H9 (cell line): ENCODE measurements at regions not wholly inside any gene's neighbourhood (a gene's known extent, or its start where the extent isn't known, plus 50 kb on each side); places are given as distances from the start of the nearest gene placed in this dataset.

ENCODE experiments used
- DNase-seq: peaks from one replicate; pipeline ENCODE4 v3.0.0-alpha.2; 2017
- H2AFZ ChIP-seq: one replicate; pipeline ENCODE4 v1.6.1; 2013; ENCODE audit warnings: mild to moderate bottlenecking, low read length, control low read depth, moderate library complexity
- H2AK5ac ChIP-seq: 2 replicates; pipeline ENCODE4 v1.6.1; 2013; ENCODE audit warnings: low read length, control low read depth, mixed read lengths; ENCODE audit not compliant: insufficient read length
- H2BK120ac ChIP-seq: one replicate; pipeline ENCODE4 v1.6.1; 2013; ENCODE audit warnings: low read depth, mild to moderate bottlenecking, low read length, control low read depth, inconsistent platforms; ENCODE audit not compliant: poor library complexity, severe bottlenecking
- H2BK12ac ChIP-seq: 2 replicates; pipeline ENCODE4 v1.6.1; 2013; ENCODE audit warnings: low read length, control low read depth, mixed read lengths, low read depth; ENCODE audit not compliant: insufficient read length
- H2BK15ac ChIP-seq: 2 replicates; pipeline ENCODE4 v1.6.1; 2013; ENCODE audit warnings: low read depth, low read length, control low read depth
- H2BK20ac ChIP-seq: one replicate; pipeline ENCODE4 v1.6.1; 2013; ENCODE audit warnings: low read depth, mild to moderate bottlenecking, low read length, control low read depth, inconsistent platforms; ENCODE audit not compliant: poor library complexity, severe bottlenecking
- H2BK5ac ChIP-seq: 2 replicates; pipeline ENCODE4 v1.6.1; 2013; ENCODE audit warnings: low read length, control low read depth, mixed read lengths; ENCODE audit not compliant: insufficient read length
- H3K14ac ChIP-seq: 2 replicates; pipeline ENCODE4 v1.6.1; 2013; ENCODE audit warnings: low read length, control low read depth; ENCODE audit not compliant: insufficient read depth
- H3K18ac ChIP-seq: 2 replicates; pipeline ENCODE4 v1.6.1; 2013; ENCODE audit warnings: low read depth, mild to moderate bottlenecking, mixed read lengths, low read length, control low read depth; ENCODE audit not compliant: insufficient read length
- H3K23ac ChIP-seq: 2 replicates; pipeline ENCODE4 v1.6.1; 2013; ENCODE audit warnings: low read length, control low read depth, mixed read lengths, low read depth; ENCODE audit not compliant: insufficient read length
- H3K23me2 ChIP-seq: 2 replicates; pipeline ENCODE4 v1.6.1; 2013; ENCODE audit warnings: low read depth, mild to moderate bottlenecking, mixed read lengths, low read length, control low read depth; ENCODE audit not compliant: insufficient read length, poor library complexity, severe bottlenecking
- H3K27ac ChIP-seq: 2 replicates; pipeline ENCODE4 v1.5.1; 2013; ENCODE audit warnings: low read length, control low read depth, mixed read lengths, low read depth; ENCODE audit not compliant: insufficient read length
- H3K27me3 ChIP-seq: 2 replicates; pipeline ENCODE4 v1.6.1; 2013; ENCODE audit warnings: low read length, control low read depth, inconsistent platforms; ENCODE audit not compliant: insufficient read depth
- H3K4ac ChIP-seq: 2 replicates; pipeline ENCODE4 v1.6.1; 2013; ENCODE audit warnings: low read depth, mild to moderate bottlenecking, control low read depth, inconsistent platforms, low read length, moderate library complexity
- H3K4me1 ChIP-seq: 2 replicates; pipeline ENCODE4 v1.6.1; 2013; ENCODE audit warnings: low read length, control low read depth, inconsistent platforms; ENCODE audit not compliant: insufficient read depth
- H3K4me2 ChIP-seq: 2 replicates; pipeline ENCODE4 v1.6.1; 2013; ENCODE audit warnings: low read length, control low read depth, mixed read lengths; ENCODE audit not compliant: insufficient read length, insufficient read depth
- H3K56ac ChIP-seq: 2 replicates; pipeline ENCODE4 v1.6.1; 2013; ENCODE audit warnings: low read depth, mild to moderate bottlenecking, mixed read lengths, low read length, control low read depth; ENCODE audit not compliant: insufficient read length
- H3K79me1 ChIP-seq: 2 replicates; pipeline ENCODE4 v1.6.1; 2013; ENCODE audit warnings: low read depth, mild to moderate bottlenecking, moderate library complexity, low read length, control low read depth, inconsistent platforms; ENCODE audit not compliant: insufficient read depth, poor library complexity, severe bottlenecking
- H3K79me2 ChIP-seq: 2 replicates; pipeline ENCODE4 v1.6.1; 2013; ENCODE audit warnings: low read length, control low read depth, inconsistent platforms; ENCODE audit not compliant: insufficient read depth
- H3K9ac ChIP-seq: 2 replicates; pipeline ENCODE4 v1.6.1; 2013; ENCODE audit warnings: low read length, control low read depth, mixed read lengths; ENCODE audit not compliant: insufficient read length; ENCODE audit errors: extremely low read depth
- H3K9me3 ChIP-seq: one replicate; pipeline ENCODE4 v1.6.1; 2013; ENCODE audit warnings: low read depth, low read length, inconsistent platforms; ENCODE audit not compliant: control insufficient read depth
- H3T11ph ChIP-seq: one replicate; pipeline ENCODE4 v1.6.1; 2013; ENCODE audit warnings: mild to moderate bottlenecking, low read length, control low read depth, inconsistent platforms
- H4K20me1 ChIP-seq: one replicate; pipeline ENCODE4 v1.6.1; 2013; ENCODE audit not compliant: control insufficient read depth, insufficient read length, insufficient read depth
- H4K5ac ChIP-seq: 2 replicates; pipeline ENCODE4 v1.6.1; 2013; ENCODE audit warnings: low read depth, mild to moderate bottlenecking, mixed read lengths, low read length, control low read depth; ENCODE audit not compliant: insufficient read length
- H4K8ac ChIP-seq: replicated peaks from 2 replicates; pipeline ENCODE4 v1.6.1; 2013; ENCODE audit warnings: low read length, control low read depth, mixed read lengths, low read depth; ENCODE audit not compliant: insufficient read length
- H4K91ac ChIP-seq: 2 replicates; pipeline ENCODE4 v1.6.1; 2013; ENCODE audit warnings: low read depth, mild to moderate bottlenecking, moderate library complexity, mixed read lengths, low read length, control low read depth; ENCODE audit not compliant: insufficient read length
- H3K27ac Mint-ChIP-seq, 3 experiments: 2 replicates in 2 of 3; 3 replicates in 1 of 3; pipeline ENCODE4 v1.8.0; 2020 to 2021; ENCODE audit warnings: mixed read lengths in 3 of 3, mild to moderate bottlenecking in 1 of 3, moderate library complexity in 1 of 3
- H3K27me3 Mint-ChIP-seq: 2 replicates; pipeline ENCODE4 v1.8.0; 2021; ENCODE audit warnings: low read depth, mild to moderate bottlenecking, moderate library complexity, mixed read lengths
- H3K36me3 Mint-ChIP-seq, 3 experiments: 2 replicates in 2 of 3; 3 replicates in 1 of 3; pipeline ENCODE4 v1.8.0; 2020 to 2021; ENCODE audit warnings: low read depth in 3 of 3, mixed read lengths in 3 of 3; ENCODE audit not compliant: insufficient read depth in 1 of 3
- H3K4me1 Mint-ChIP-seq, 2 experiments: 2 replicates each; pipeline ENCODE4 v1.8.0; 2020; ENCODE audit warnings: mixed read lengths in 2 of 2
- H3K4me3 Mint-ChIP-seq, 2 experiments: 2 replicates in 1 of 2; 3 replicates in 1 of 2; pipeline ENCODE4 v1.8.0; 2020 to 2021; ENCODE audit warnings: mild to moderate bottlenecking in 2 of 2, mixed read lengths in 2 of 2, moderate library complexity in 1 of 2
- H3K9me3 Mint-ChIP-seq, 2 experiments: 2 replicates in 1 of 2; 3 replicates in 1 of 2; pipeline ENCODE4 v1.8.0; 2020; ENCODE audit warnings: mild to moderate bottlenecking in 2 of 2, mixed read lengths in 2 of 2, moderate library complexity in 1 of 2
- CTCF ChIP-seq: fragments of 200-600 bp; sonication (generic); conservative IDR thresholded peaks from 3 replicates; pipeline ENCODE4 v1.8.0; 2021; ENCODE audit warnings: antibody characterized with exemption, mild to moderate bottlenecking
- WGBS: extraction: QIAGEN DNeasy Blood & Tissue Kit; methylation state at CpG from one replicate; pipeline ENCODE4 v1.1.7; 2013; ENCODE audit warnings: missing lambda C conversion rate, low lambda C conversion rate, mixed read lengths; ENCODE audit not compliant: insufficient read length; ENCODE audit errors: extremely low coverage; 5-methylcytosine and 5-hydroxymethylcytosine counted together

GRCh38 chr15:55003965-55004873 lies 192.5 kb downstream of the RSL24D1 start:
- Histone ChIP-seq H2BK120ac (no peak overlapping the region), H3K27me3 (no peaks in the 10 kb centered on the region), H3K4me2 (no peak overlapping the region), H3K79me1 (no peaks in the 10 kb centered on the region), H4K91ac (no peak overlapping the region), H4K5ac (no peak overlapping the region), H3K18ac (peak overlapping the region; percentile 51), H3K27ac (no peak overlapping the region), H2BK12ac (no peak overlapping the region), H3K79me2 (no peaks in the 10 kb centered on the region), H2AK5ac (no peak overlapping the region), H3K4me1 (no peaks in the 10 kb centered on the region; the same call in 1 of the 2 replicates), H3K9me3 (no peaks in the 10 kb centered on the region), H3K23ac (no peak overlapping the region), H4K8ac (no peak overlapping the region), H2AFZ (peak overlapping the region; percentile 15), H3K14ac (no peak overlapping the region), H3K4ac (no peak overlapping the region), H3K56ac (no peak overlapping the region), H4K20me1 (no peaks in the 10 kb centered on the region), H3K9ac (no peak overlapping the region), H3T11ph (no peak overlapping the region), H2BK15ac (no peak overlapping the region), H2BK5ac (no peak overlapping the region), H2BK20ac (no peak overlapping the region), H3K23me2 (no peaks in the 10 kb centered on the region)
- Mint-ChIP-seq H3K27me3 (peaks cover 2% of the 10 kb centered on the region; the same call in 1 of the 2 replicates), H3K4me1 (peaks cover 9 to 10% of the 10 kb centered on the region in 2 experiments), H3K27ac (peak overlapping the region in 2 of 3 experiments; percentile 14 to 46; a peak in 4 of 7 replicates), H3K9me3 (peaks cover 0 to 3% of the 10 kb centered on the region in 2 experiments; a peak in 1 of 5 replicates), H3K36me3 (no peaks in the 10 kb centered on the region), H3K4me3 (no peak overlapping the region)
- no CpG with 5 or more reads among the region's 9 CpGs for WGBS
- no peak for TF ChIP-seq CTCF
- DNase-seq = no peak
